Adrenal gland (tissue), 5 donors: ENCODE measurements at regions not wholly inside any gene's neighbourhood (a gene's known extent, or its start where the extent isn't known, plus 50 kb on each side); places are given as distances from the start of the nearest gene placed in this dataset.

ENCODE experiments used
- POLR2A ChIP-seq, 2 donors: fragments of 450-650 bp; IDR thresholded peaks; one replicate each; pipeline ENCODE4 v1.6.1; 2017; ENCODE audit warnings: antibody characterized with exemption in 2 of 2, mild to moderate bottlenecking in 2 of 2, moderate library complexity in 1 of 2
- TF ChIP-seq, protein P1 (sequence below), 6 experiments: fragments of 450-650 bp in 4 of 6; fragments of 200-600 bp in 2 of 6; sonication (generic) in 1 of 6; IDR thresholded peaks; 1 replicate in 5 of 6; 2 replicates in 1 of 6; pipeline versions ENCODE4 v1.5.1 to v1.8.0; 2016 to 2021; ENCODE audit warnings: antibody characterized with exemption in 6 of 6, mild to moderate bottlenecking in 2 of 6, moderate library complexity in 1 of 6
- donor health status: DM: no; HTN: no; CAD: no.

DNA sequence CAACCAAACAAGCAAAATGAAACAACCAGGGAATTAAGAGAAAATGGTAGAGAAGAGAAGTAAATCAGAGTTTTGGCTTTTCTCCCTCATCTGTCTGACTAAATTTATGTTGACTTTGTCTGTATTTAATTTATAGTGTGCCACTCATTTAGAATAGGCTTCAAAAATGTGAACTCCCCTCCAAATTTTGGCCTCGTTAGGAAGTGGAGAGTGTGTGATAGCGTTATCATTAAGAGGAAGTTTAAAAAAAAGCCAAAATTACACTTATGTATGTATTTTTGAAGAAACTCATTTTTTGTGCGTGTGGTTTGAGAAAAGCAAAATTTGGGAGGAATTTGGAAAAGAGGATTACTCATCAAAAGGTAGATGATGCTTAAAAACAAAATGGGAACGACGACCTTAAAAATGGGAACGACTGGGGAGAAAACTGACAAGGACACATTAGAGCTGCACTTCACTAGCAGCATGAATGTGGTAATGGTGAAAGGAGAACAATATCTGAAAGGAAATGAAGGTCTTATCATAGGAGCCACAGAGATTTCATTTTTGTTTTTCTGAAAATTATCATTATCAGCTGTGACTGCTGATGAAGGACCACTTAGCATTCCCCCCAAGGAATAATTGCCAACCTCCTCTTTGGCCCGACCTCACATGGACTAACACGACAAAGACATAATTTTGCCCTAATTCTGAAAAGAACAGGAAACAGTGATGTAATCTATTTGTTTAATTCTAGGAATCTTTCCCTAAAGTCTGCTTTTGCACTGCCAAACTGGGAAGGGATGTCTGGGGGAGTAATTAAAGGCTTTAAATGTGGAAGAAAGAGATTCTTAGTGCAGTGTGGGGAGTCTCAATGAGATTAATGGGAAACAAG is 163.2 kb upstream of the P2RY1 start:
- TF ChIP-seq, protein P1, sequence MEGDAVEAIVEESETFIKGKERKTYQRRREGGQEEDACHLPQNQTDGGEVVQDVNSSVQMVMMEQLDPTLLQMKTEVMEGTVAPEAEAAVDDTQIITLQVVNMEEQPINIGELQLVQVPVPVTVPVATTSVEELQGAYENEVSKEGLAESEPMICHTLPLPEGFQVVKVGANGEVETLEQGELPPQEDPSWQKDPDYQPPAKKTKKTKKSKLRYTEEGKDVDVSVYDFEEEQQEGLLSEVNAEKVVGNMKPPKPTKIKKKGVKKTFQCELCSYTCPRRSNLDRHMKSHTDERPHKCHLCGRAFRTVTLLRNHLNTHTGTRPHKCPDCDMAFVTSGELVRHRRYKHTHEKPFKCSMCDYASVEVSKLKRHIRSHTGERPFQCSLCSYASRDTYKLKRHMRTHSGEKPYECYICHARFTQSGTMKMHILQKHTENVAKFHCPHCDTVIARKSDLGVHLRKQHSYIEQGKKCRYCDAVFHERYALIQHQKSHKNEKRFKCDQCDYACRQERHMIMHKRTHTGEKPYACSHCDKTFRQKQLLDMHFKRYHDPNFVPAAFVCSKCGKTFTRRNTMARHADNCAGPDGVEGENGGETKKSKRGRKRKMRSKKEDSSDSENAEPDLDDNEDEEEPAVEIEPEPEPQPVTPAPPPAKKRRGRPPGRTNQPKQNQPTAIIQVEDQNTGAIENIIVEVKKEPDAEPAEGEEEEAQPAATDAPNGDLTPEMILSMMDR (IDR thresholded peaks at IDR 0.05): no peak
- no peak for TF ChIP-seq POLR2A (IDR thresholded peaks at IDR 0.05)
